Adrenal gland (tissue), 9 donors: ENCODE measurements at regions not wholly inside any gene's neighbourhood (a gene's known extent, or its start where the extent isn't known, plus 50 kb on each side); places are given as distances from the start of the nearest gene placed in this dataset.
A peak's percentile ranks its signal among the peaks of the same experiment; 100 is the strongest.

Experiments
- DNase-seq, 7 donors: peaks; one replicate each; pipeline ENCODE4 v3.0.0-alpha.2; 2019 to 2020
- H3K27ac ChIP-seq, 5 donors: fragments of 200-600 bp; sonication (generic) in 4 of 5; 1 replicate in 3 of 5; 2 replicates in 2 of 5; pipeline versions ENCODE4 v1.5.1 to v1.8.0; 2016 to 2020; ENCODE audit warnings: mild to moderate bottlenecking in 1 of 5
- H3K27me3 ChIP-seq: fragments of 200-600 bp; 2 replicates; pipeline ENCODE4 v1.8.0; 2021
- H3K36me3 ChIP-seq, 2 donors: fragments of 200-600 bp; replicated peaks in 1 of 2; 1 replicate in 1 of 2; 2 replicates in 1 of 2; pipeline versions ENCODE4 v1.5.1 to v1.8.0; 2018 to 2022
- H3K4me1 ChIP-seq, 2 donors: fragments of 200-600 bp; replicated peaks in 1 of 2; 1 replicate in 1 of 2; 2 replicates in 1 of 2; pipeline versions ENCODE4 v1.5.1 to v1.8.0; 2018 to 2021
- H3K4me3 ChIP-seq, 4 donors: fragments of 200-600 bp; sonication (generic) in 3 of 4; one replicate each; pipeline ENCODE4 v1.5.1; 2016 to 2018
- H3K9me3 ChIP-seq, 3 donors: fragments of 200-600 bp; sonication (generic) in 1 of 3; replicated peaks in 1 of 3; 1 replicate in 2 of 3; 2 replicates in 1 of 3; pipeline versions ENCODE4 v1.5.1 to v1.8.0; 2016 to 2021
- POLR2A ChIP-seq, 2 donors: fragments of 450-650 bp; IDR thresholded peaks; one replicate each; pipeline ENCODE4 v1.6.1; 2017; ENCODE audit warnings: antibody characterized with exemption in 2 of 2, mild to moderate bottlenecking in 2 of 2, moderate library complexity in 1 of 2
- WGBS, 4 donors: extraction: QIAGEN DNeasy Blood & Tissue Kit in 2 of 4; methylation state at CpG; one replicate each; pipeline versions ENCODE4 v1.1.5 to v1.1.7; 2013 to 2017; 5-methylcytosine and 5-hydroxymethylcytosine counted together
- intact Hi-C, 2 donors: fragments of 100-400 bp; cut with DNase I; formaldehyde crosslinking; loops; one replicate each; pipeline versions ENCODE4 v1.14.1 to v1.15.0; 2022 to 2023
- TF ChIP-seq, protein P1 (sequence below), 6 experiments: fragments of 450-650 bp in 4 of 6; fragments of 200-600 bp in 2 of 6; sonication (generic) in 1 of 6; IDR thresholded peaks; 1 replicate in 5 of 6; 2 replicates in 1 of 6; pipeline versions ENCODE4 v1.5.1 to v1.8.0; 2016 to 2021; ENCODE audit warnings: antibody characterized with exemption in 6 of 6, mild to moderate bottlenecking in 2 of 6, moderate library complexity in 1 of 6
- donor health status: healthy with polysubstance abuse.
- donor health status: Bipolar disorder and iron deficiency.
- donor health status: DM: yes; HTN: yes; CAD: no.
- donor health status: DM: no; HTN: no; CAD: no.
- donor health status: DM: no; HTN: no; CAD: no.

DNA sequence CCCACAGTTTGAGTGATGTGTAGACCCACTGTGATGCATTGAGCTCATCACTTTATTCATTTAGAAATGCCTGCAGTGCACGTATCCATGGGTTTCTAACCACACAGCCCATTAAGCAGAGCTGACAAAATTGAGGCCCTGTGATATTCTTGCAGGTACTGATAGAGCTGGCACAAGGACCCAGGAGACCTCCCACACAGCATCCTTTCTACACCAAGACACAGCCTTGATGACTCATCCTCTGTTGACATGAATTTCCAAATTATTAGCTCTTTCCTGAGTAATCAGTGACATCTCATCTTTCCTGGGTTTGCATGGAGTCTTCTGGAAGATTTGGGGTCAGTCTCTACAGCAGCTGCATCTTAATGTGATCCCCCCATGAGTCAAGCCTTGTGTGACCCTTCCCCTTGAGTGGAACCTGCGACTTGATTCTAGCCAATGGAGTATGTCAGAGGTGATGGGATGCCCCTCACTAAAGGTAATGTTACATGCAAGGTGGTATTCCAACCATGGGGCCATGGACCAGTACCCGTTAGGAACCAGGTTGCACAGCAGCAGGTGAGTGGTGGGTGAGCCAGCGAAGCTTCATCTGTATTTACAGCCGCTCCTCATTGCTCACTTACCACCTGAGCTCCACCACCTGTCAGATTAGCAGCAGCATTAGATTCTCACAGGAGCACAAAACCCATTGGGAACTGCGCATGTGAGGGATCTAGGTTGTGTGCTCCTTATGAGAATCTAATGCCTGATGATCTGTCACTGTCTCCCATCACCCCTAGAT is 181.1 kb upstream of the ARL4C start:
- no peak overlapping the region for H3K27ac ChIP-seq
- intact Hi-C loops: no loop called here
- H3K36me3 ChIP-seq: no peaks in the 10 kb centered on the region
- H3K9me3 ChIP-seq: peaks cover 0 to 7% (median 0%) of the 10 kb centered on the region in 3 donors
- peaks cover 10 to 22% of the 10 kb centered on the region in 2 donors for H3K4me1 ChIP-seq
- no peak overlapping the region for H3K4me3 ChIP-seq
- no peaks in the 10 kb centered on the region for H3K27me3 ChIP-seq
- no peak for DNase-seq
- no peak for TF ChIP-seq POLR2A (IDR thresholded peaks at IDR 0.05)
- TF ChIP-seq, protein P1, sequence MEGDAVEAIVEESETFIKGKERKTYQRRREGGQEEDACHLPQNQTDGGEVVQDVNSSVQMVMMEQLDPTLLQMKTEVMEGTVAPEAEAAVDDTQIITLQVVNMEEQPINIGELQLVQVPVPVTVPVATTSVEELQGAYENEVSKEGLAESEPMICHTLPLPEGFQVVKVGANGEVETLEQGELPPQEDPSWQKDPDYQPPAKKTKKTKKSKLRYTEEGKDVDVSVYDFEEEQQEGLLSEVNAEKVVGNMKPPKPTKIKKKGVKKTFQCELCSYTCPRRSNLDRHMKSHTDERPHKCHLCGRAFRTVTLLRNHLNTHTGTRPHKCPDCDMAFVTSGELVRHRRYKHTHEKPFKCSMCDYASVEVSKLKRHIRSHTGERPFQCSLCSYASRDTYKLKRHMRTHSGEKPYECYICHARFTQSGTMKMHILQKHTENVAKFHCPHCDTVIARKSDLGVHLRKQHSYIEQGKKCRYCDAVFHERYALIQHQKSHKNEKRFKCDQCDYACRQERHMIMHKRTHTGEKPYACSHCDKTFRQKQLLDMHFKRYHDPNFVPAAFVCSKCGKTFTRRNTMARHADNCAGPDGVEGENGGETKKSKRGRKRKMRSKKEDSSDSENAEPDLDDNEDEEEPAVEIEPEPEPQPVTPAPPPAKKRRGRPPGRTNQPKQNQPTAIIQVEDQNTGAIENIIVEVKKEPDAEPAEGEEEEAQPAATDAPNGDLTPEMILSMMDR (IDR thresholded peaks at IDR 0.05): no peak
- 80 to 93% (median 84%) methylated on average over 5 to 6 of the region's 6 CpGs for WGBS, 4 donors

DNA sequence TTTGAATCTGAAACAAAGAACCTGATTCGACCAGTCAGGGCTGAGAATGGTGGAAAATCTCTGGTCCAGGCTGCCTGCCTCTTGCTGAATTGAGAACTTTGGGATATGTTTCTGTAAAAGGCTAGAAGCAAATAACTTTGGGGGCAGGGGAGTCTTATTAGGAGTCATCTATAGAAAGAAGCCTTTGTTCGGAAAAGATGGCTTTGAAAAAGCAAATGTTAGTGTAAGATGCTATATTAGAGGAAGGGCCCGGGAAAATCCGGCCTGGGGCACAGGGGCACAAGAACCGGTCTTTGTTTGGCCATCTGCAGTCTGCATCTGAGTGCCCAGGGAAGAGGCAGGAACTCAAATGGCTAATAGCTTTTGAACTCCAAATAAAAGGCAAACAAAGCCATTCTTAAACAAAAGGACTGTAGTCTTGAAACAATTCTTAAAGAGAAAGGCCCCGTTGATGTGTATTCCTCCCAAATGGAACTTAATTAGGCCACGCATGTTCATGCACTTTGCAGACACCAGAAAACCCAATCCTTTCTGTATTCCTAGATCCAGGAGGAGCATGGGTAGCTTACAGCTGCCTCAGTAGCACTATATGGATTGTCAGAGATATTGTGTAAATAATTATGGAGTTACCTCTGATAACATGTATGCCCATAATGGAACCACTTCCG is 180.0 kb upstream of the ARL4C start:
- Histone ChIP-seq H3K27ac (no peak overlapping the region), H3K27me3 (no peaks in the 10 kb centered on the region), H3K36me3 (no peaks in the 10 kb centered on the region), H3K9me3 (peaks cover 0 to 6% (median 0%) of the 10 kb centered on the region in 3 donors), H3K4me1 (peaks cover 10 to 22% of the 10 kb centered on the region in 2 donors), H3K4me3 (no peak overlapping the region)
- intact Hi-C loops: no loop called here
- DNase-seq: no peak
- 88 to 92% (median 90%) methylated on average over 8 of the region's 8 CpGs for WGBS, 4 donors
- TF ChIP-seq, protein P1 (IDR thresholded peaks at IDR 0.05): no peak
- TF ChIP-seq POLR2A (IDR thresholded peaks at IDR 0.05): no peak

DNA sequence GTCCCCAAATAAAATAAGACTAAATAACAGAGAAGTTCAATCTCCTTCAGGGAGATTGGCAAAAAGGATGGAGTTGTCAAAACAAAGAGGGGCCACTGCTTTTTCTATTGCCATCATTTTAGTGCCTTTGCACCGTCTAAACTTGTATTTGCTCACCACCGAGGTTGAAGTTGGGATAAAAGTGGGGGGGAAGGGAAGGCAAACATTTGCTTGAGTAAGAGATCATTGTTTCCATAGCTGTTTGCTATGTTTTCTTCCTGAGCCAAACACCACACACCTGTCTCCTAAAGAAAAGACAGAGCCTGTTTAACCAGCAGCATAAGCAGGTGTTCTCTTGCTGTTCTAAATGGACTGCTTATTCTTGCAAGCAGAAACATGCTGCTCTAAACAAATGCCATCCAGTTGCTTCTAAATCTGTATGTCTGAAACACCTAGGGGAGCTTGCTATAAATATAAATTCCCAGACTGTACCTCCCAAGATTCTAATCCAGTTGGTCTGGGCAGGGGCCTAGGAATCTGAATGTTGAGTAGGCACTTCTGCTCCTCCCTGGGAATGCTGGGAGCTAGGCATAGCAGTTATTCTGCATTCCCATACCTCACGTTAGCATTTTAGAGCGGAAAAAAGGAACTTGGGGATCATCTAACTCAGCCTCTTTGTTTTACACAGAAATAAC is 179.4 kb upstream of the ARL4C start:
- H3K27me3 ChIP-seq: no peaks in the 10 kb centered on the region
- no peak overlapping the region for H3K27ac ChIP-seq
- H3K9me3 ChIP-seq: no peaks in the 10 kb centered on the region
- TF ChIP-seq, protein P1 (IDR thresholded peaks at IDR 0.05): no peak
- no peak for TF ChIP-seq POLR2A (IDR thresholded peaks at IDR 0.05)
- peaks cover 10 to 22% of the 10 kb centered on the region in 2 donors for H3K4me1 ChIP-seq
- WGBS, 4 donors: 91 to 93% (median 91%) methylated on average over 4 of the region's 4 CpGs
- H3K36me3 ChIP-seq: no peaks in the 10 kb centered on the region
- no peak for DNase-seq
- intact Hi-C loops: no loop called here
- no peak overlapping the region for H3K4me3 ChIP-seq

DNA sequence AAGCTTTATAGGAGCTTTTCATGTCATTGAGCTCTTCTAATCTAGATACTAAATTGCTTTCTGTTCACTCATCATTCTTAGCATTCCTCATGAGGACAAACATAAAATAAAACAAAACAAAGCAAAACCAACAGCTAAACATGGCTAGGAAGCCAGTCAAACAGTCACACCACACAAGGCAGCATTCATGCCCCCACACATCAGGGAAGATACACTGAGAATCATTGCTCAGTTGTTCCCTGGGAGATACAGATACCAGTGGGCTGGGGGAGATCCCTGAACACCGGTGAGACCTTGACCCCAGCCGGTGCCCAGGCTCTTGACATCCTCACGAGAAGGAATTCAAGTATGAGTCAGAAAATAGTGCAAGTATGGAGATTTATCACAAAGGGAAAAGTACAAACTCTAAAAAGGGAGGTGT is 177.9 kb upstream of the ARL4C start:
- no peaks in the 10 kb centered on the region for H3K9me3 ChIP-seq
- H3K27ac ChIP-seq: peak overlapping the region in 1 of 5 donors; percentile 18
- H3K36me3 ChIP-seq: no peaks in the 10 kb centered on the region
- DNase-seq: peak in 6 of 7 donors; percentile 45 to 74 (median 57)
- TF ChIP-seq, protein P1 (IDR thresholded peaks at IDR 0.05): no peak
- no peak for TF ChIP-seq POLR2A (IDR thresholded peaks at IDR 0.05)
- H3K27me3 ChIP-seq: no peaks in the 10 kb centered on the region
- intact Hi-C loops: no loop called here
- H3K4me1 ChIP-seq: peaks cover 3 to 13% of the 10 kb centered on the region in 2 donors
- 30 to 37% (median 33%) methylated on average over 3 of the region's 3 CpGs for WGBS, 4 donors
- H3K4me3 ChIP-seq: no peak overlapping the region
